IMR-90 (cell line): ENCODE measurements at regions not wholly inside any gene's neighbourhood (a gene's known extent, or its start where the extent isn't known, plus 50 kb on each side); places are given as distances from the start of the nearest gene placed in this dataset.

Experiments
- CEBPB ChIP-seq: IDR thresholded peaks from 2 replicates; pipeline ENCODE4 v1.6.1; 2012; ENCODE audit warnings: low read depth, low read length, improper control_type of control experiment
- CHD1 ChIP-seq: IDR thresholded peaks from 2 replicates; pipeline ENCODE4 v1.6.1; 2012; ENCODE audit warnings: low read depth, low read length, improper control_type of control experiment
- FOS ChIP-seq: fragments of 150-350 bp; IDR thresholded peaks from 2 replicates; pipeline ENCODE4 v1.6.1; 2016; ENCODE audit warnings: low read depth, low read length
- MXI1 ChIP-seq: IDR thresholded peaks from 2 replicates; pipeline ENCODE4 v1.6.1; 2012; ENCODE audit warnings: low read depth, mild to moderate bottlenecking, low read length, moderate library complexity, borderline replicate concordance
- POLR2A ChIP-seq: IDR thresholded peaks from 2 replicates; pipeline ENCODE4 v1.6.1; 2012; ENCODE audit warnings: mild to moderate bottlenecking, low read depth, low read length
- RAD21 ChIP-seq: IDR thresholded peaks from 2 replicates; pipeline ENCODE4 v1.6.1; 2012; ENCODE audit warnings: low read length, improper control_type of control experiment
- RFX5 ChIP-seq: IDR thresholded peaks from 2 replicates; pipeline ENCODE4 v1.8.0; 2012; ENCODE audit warnings: low read depth, mild to moderate bottlenecking, low read length, moderate library complexity
- SMC3 ChIP-seq: fragments of 150-350 bp; IDR thresholded peaks from 2 replicates; pipeline ENCODE4 v1.6.1; 2016; ENCODE audit warnings: low read depth, mild to moderate bottlenecking, antibody characterized with exemption, low read length, moderate library complexity
- TF ChIP-seq, protein P1 (sequence below): conservative IDR thresholded peaks from 2 replicates; pipeline ENCODE4 v1.5.1; 2012; ENCODE audit warnings: mild to moderate bottlenecking, low read depth, low read length, improper control_type of control experiment
- TF ChIP-seq, protein P2 (sequence below): fragments of 150-350 bp; IDR thresholded peaks from 2 replicates; pipeline ENCODE4 v1.6.1; 2017; ENCODE audit warnings: mild to moderate bottlenecking, antibody characterized with exemption, low read length, low read depth

- TF ChIP-seq, protein P1, sequence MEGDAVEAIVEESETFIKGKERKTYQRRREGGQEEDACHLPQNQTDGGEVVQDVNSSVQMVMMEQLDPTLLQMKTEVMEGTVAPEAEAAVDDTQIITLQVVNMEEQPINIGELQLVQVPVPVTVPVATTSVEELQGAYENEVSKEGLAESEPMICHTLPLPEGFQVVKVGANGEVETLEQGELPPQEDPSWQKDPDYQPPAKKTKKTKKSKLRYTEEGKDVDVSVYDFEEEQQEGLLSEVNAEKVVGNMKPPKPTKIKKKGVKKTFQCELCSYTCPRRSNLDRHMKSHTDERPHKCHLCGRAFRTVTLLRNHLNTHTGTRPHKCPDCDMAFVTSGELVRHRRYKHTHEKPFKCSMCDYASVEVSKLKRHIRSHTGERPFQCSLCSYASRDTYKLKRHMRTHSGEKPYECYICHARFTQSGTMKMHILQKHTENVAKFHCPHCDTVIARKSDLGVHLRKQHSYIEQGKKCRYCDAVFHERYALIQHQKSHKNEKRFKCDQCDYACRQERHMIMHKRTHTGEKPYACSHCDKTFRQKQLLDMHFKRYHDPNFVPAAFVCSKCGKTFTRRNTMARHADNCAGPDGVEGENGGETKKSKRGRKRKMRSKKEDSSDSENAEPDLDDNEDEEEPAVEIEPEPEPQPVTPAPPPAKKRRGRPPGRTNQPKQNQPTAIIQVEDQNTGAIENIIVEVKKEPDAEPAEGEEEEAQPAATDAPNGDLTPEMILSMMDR = no peak
- TF ChIP-seq RAD21 (no peak), FOS (no peak), RFX5 (no peak), POLR2A (no peak), CEBPB (no peak), MXI1 (no peak), CHD1 (no peak), SMC3 (no peak)
- TF ChIP-seq, protein P2, sequence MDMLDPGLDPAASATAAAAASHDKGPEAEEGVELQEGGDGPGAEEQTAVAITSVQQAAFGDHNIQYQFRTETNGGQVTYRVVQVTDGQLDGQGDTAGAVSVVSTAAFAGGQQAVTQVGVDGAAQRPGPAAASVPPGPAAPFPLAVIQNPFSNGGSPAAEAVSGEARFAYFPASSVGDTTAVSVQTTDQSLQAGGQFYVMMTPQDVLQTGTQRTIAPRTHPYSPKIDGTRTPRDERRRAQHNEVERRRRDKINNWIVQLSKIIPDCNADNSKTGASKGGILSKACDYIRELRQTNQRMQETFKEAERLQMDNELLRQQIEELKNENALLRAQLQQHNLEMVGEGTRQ = no peak
Observed at GRCh38 chr11:87523276-87523675, 485.5 kb downstream of the TMEM135 start.
